Neural crest cell (in vitro differentiated cells): ENCODE measurements at regions not wholly inside any gene's neighbourhood (a gene's known extent, or its start where the extent isn't known, plus 50 kb on each side); places are given as distances from the start of the nearest gene placed in this dataset.

Experiments
- DNase-seq: peaks from one replicate; pipeline ENCODE4 v3.0.0; 2021; ENCODE audit warnings: low read depth, mixed read lengths, low spot score
- H3K27ac Mint-ChIP-seq: one replicate; pipeline ENCODE4 v1.8.0; 2021; ENCODE audit warnings: mild to moderate bottlenecking, mixed read lengths; ENCODE audit not compliant: unreplicated experiment
- H3K27me3 Mint-ChIP-seq: 2 replicates; pipeline ENCODE4 v1.8.0; 2021; ENCODE audit warnings: low read depth, mild to moderate bottlenecking, mixed read lengths
- H3K36me3 Mint-ChIP-seq: 2 replicates; pipeline ENCODE4 v1.8.0; 2021; ENCODE audit warnings: low read depth, mild to moderate bottlenecking, mixed read lengths
- H3K4me1 Mint-ChIP-seq: 2 replicates; pipeline ENCODE4 v1.8.0; 2021; ENCODE audit warnings: mixed read lengths
- H3K4me3 Mint-ChIP-seq: one replicate; pipeline ENCODE4 v1.8.0; 2021; ENCODE audit warnings: mild to moderate bottlenecking, mixed read lengths
- H3K9me3 Mint-ChIP-seq: 2 replicates; pipeline ENCODE4 v1.8.0; 2021; ENCODE audit warnings: mixed read lengths
- TF ChIP-seq, protein P1 (sequence below): fragments of 200-600 bp; sonication (generic); conservative IDR thresholded peaks from 2 replicates; pipeline ENCODE4 v1.5.0; 2021; ENCODE audit warnings: antibody characterized with exemption, mild to moderate bottlenecking

DNA sequence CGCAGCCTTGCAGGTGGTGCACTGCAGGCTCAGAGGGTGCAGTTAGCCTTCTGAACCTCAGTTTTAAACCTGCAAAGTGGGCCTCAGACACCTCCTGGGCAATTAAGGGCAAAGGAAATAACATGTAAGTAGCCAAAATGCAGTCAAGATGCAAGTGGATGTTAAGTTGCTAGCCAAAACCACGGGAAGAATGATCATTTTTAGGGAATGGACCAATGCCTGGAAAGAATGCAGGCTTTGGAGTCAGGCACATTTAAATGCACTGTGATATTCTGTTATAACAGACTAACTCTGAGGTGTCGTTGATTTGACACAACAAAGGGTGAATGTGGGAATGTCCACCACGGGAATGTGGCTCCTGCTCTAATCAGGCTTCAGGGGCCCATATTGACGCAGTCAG lies 57.9 kb upstream of the PTGFRN start:
- Mint-ChIP-seq H3K27ac (no peak overlapping the region), H3K27me3 (no peaks in the 10 kb centered on the region), H3K4me1 (peaks cover 37% of the 10 kb centered on the region), H3K36me3 (no peaks in the 10 kb centered on the region), H3K4me3 (no peak overlapping the region), H3K9me3 (no peaks in the 10 kb centered on the region)
- TF ChIP-seq, protein P1, sequence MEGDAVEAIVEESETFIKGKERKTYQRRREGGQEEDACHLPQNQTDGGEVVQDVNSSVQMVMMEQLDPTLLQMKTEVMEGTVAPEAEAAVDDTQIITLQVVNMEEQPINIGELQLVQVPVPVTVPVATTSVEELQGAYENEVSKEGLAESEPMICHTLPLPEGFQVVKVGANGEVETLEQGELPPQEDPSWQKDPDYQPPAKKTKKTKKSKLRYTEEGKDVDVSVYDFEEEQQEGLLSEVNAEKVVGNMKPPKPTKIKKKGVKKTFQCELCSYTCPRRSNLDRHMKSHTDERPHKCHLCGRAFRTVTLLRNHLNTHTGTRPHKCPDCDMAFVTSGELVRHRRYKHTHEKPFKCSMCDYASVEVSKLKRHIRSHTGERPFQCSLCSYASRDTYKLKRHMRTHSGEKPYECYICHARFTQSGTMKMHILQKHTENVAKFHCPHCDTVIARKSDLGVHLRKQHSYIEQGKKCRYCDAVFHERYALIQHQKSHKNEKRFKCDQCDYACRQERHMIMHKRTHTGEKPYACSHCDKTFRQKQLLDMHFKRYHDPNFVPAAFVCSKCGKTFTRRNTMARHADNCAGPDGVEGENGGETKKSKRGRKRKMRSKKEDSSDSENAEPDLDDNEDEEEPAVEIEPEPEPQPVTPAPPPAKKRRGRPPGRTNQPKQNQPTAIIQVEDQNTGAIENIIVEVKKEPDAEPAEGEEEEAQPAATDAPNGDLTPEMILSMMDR, result no peak
- no peak for DNase-seq

DNA sequence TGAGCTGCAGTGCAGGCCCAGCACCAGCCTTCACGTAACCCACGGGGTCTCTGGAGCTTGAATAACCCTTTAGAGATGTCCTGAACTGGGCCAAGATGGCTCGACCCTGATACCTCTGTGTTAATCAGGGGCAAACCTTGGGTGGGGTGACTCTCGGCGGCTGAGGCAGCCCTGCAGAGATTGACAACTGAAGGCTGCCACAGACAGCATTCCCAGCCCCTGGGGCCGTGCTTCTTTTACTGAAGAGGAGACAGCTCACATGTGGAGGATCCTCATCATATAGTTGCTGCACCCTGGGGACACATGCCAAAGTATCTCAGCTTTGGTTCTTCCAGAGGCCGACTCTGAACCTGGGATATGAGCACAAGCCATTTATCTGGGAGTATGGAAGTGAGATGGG lies 57.3 kb upstream of the PTGFRN start:
- DNase-seq, result no peak
- no peak overlapping the region for H3K27ac Mint-ChIP-seq
- H3K9me3 Mint-ChIP-seq, result no peaks in the 10 kb centered on the region
- H3K36me3 Mint-ChIP-seq, result no peaks in the 10 kb centered on the region
- H3K27me3 Mint-ChIP-seq, result no peaks in the 10 kb centered on the region
- no peak overlapping the region for H3K4me3 Mint-ChIP-seq
- TF ChIP-seq, protein P1, result no peak
- peaks cover 37% of the 10 kb centered on the region for H3K4me1 Mint-ChIP-seq

DNA sequence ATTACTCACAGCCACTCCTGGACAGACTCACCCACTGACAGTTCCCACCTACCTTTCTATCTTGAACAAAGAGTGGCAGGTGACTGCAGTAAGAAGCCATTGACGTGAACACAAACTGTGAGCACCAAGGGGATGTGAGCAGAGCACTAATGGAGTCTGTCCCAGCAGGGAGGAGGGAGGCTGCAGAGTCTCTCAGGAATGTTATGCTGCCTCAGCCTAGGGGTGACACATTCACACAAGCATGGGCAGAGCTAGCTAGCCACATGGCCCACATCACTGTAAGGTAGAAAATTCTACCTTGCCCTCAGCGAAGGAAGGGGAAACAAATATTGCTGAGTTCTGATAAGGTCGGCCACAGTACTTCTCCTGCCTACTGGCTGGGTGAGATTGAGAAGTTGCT lies 56.8 kb upstream of the PTGFRN start:
- TF ChIP-seq, protein P1, result no peak
- Mint-ChIP-seq H3K36me3 (no peaks in the 10 kb centered on the region), H3K27ac (no peak overlapping the region), H3K4me1 (peaks cover 37% of the 10 kb centered on the region), H3K9me3 (no peaks in the 10 kb centered on the region), H3K4me3 (no peak overlapping the region), H3K27me3 (no peaks in the 10 kb centered on the region)
- DNase-seq, result no peak

DNA sequence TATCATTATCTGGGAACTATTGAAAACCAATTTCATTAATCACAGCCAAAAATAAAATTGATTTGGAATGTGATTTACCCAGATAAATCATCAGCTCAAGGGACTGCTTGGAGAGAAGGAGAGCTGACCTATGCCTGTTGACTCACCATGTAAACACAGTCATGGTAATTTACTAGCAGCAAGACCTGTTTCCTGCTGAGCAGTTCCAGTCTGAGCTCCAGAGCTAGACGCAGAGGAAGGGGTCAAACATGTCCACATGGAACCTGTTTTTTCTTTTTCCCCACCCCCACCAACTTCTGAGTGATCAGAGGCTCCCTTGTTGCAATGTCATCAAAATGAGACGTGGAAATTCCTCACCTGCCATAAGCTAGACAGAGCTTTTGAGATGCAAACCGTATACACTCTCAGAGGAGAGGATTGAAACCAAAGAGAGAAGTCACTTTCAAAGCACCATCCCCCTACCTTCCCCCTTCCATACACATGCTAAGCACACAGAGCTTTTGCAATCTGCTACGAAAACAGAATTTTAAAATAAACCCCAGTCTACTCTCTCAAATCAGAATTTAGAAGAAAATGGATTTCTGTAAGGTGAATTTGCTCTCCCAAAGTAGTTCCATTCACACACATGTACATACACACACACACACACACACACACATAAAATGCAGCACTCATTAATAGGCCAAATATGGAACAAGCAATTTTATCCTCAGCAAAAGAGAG lies 55.9 kb upstream of the PTGFRN start:
- Mint-ChIP-seq H3K4me1 (peaks cover 37% of the 10 kb centered on the region), H3K4me3 (no peak overlapping the region), H3K9me3 (no peaks in the 10 kb centered on the region), H3K27me3 (no peaks in the 10 kb centered on the region), H3K36me3 (no peaks in the 10 kb centered on the region), H3K27ac (peak overlapping the region; percentile 65)
- TF ChIP-seq, protein P1, result no peak
- DNase-seq, result no peak

DNA sequence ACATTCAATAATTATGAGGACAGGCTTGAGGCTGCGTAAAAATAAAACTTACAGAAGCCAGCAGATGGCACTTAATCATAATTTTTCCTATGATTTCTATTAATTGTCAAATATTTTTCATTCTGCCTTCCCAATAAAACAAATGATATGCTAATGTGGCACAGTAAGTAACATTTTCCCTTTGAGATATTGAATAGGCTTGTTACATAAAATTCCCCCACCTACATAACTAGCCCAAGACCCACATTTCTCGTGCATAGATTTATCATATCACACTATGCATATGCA lies 55.4 kb upstream of the PTGFRN start:
- H3K27me3 Mint-ChIP-seq, result no peaks in the 10 kb centered on the region
- H3K9me3 Mint-ChIP-seq, result no peaks in the 10 kb centered on the region
- peaks cover 37% of the 10 kb centered on the region for H3K4me1 Mint-ChIP-seq
- DNase-seq, result no peak
- peak overlapping the region; percentile 65 for H3K27ac Mint-ChIP-seq
- TF ChIP-seq, protein P1, result no peak
- no peak overlapping the region for H3K4me3 Mint-ChIP-seq
- no peaks in the 10 kb centered on the region for H3K36me3 Mint-ChIP-seq
